Ovary (tissue), 3 donors: ENCODE measurements at regions not wholly inside any gene's neighbourhood (a gene's known extent, or its start where the extent isn't known, plus 50 kb on each side); places are given as distances from the start of the nearest gene placed in this dataset.

Experiments used
- CTCF ChIP-seq, 3 donors: fragments of 450-650 bp in 2 of 3; fragments of 200-600 bp in 1 of 3; IDR thresholded peaks; one replicate each; pipeline versions ENCODE4 v1.5.1 to v1.8.0; 2016 to 2022; ENCODE audit warnings: antibody characterized with exemption in 3 of 3, mild to moderate bottlenecking in 1 of 3
- EP300 ChIP-seq: sonication (generic); formaldehyde crosslinking; IDR thresholded peaks from one replicate; pipeline ENCODE4 v1.6.1; 2017; ENCODE audit warnings: antibody characterized with exemption
- POLR2A ChIP-seq: fragments of 450-650 bp; IDR thresholded peaks from one replicate; pipeline ENCODE4 v1.6.1; 2017; ENCODE audit warnings: antibody characterized with exemption, mild to moderate bottlenecking, moderate library complexity
- donor health status: DM: no; HTN: no; CAD: no.

GRCh38 chr17:55873017-55873758 is 122.3 kb downstream of the PCTP start:
- no peak for TF ChIP-seq CTCF (IDR thresholded peaks at IDR 0.05)
- no peak for TF ChIP-seq POLR2A
- no peak for TF ChIP-seq EP300
